A172 (cell line): ENCODE measurements at regions not wholly inside any gene's neighbourhood (a gene's known extent, or its start where the extent isn't known, plus 50 kb on each side); places are given as distances from the start of the nearest gene placed in this dataset.

Experiments used
- DNase-seq: peaks from one replicate; pipeline ENCODE4 v3.0.0-alpha.2; 2015; ENCODE audit warnings: low spot score

- no peak for DNase-seq
Measured at GRCh38 chr16:50880926-50881325, 139.0 kb downstream of the CYLD start.

- DNase-seq: no peak
Measured at GRCh38 chr16:50879873-50880695, 138.2 kb downstream of the CYLD start.

DNA sequence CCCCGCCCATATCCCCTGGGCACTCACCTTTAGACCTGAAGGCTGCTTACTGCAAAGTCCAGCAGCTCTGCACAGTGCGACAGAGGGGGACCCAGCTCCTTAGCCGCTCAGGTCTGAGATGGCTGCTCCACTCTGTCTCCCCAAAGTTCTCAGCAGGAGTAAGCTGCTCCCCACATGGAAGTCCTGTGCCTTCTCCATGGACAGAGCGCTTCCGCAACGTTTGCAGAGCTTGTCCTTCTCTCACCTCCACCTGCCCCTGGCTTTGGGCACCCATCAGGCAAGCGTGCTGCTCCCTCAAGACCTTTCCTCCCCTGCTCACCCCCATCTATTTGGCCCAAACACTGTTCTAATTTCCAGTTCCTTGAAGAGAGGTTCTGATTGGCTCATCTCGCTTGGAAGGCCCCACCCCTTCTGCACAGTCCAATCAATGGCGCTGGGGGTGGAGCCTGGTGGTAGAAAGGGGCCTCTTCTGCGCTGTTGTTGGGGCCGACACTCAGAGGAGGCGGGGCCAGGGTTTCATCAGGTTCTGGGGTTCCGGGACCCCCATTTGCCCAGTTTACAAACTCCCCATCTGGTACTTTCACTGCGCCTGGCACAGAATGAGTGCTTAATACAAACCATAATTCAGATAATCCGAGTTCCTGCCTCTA lies 137.2 kb downstream of the CYLD start:
- DNase-seq: no peak

DNA sequence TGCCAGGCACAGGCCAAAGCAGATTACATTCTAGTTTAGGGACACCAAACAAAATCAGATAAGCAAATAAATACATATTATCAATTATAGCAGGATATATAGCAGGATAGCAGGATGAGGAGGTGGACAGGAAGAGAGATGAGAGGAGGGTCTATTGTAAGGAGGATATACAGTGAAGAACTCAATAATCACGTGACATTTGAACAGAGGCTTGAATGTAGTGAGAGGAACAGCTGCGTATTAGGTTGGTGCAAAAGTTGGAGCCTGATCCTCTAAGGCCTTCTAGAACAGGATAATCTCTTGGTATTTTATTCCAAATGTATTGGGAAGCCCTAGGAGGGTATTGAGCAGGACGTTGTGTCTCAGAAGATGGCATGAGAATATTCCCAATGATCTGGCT lies 136.7 kb downstream of the CYLD start:
- no peak for DNase-seq

DNA sequence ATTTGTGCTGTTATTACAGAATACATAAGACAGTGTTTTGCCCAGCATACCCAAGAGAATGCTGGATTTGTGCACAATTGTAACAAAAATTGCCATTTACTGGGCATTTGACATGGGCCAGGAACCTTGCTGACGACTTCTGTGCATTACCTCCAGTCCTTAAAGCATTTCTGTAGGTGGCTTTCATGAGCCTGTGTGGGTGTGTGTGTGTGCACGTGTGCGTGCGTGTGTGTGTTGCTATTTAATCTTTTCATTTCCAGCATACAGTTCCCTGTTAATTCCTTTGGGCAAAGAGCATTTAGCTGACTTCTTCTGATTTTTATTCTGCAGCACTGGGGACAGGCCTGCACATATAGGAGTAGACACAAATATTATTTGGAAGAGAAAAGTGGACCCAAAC lies 134.4 kb downstream of the CYLD start:
- no peak for DNase-seq

DNA sequence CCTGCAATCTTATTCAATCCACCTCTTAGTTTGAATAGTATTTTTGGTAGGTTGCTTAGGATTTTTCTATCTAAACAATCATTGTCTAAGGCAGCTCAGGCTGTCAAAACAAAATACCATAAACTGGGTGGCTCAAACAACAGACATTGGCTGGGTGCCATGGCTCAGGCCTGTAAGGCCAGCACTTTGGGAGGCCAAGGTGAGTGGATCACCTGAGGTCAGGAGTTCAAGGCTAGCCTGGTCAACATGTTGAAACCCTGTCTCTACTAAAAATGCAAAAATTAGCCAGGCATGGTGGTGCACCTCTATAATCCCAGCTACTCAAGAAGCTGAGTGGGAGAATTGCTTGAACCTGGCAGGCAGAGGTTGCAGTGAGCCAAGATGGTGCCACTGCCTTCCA lies 126.7 kb downstream of the CYLD start:
- DNase-seq: no peak

DNA sequence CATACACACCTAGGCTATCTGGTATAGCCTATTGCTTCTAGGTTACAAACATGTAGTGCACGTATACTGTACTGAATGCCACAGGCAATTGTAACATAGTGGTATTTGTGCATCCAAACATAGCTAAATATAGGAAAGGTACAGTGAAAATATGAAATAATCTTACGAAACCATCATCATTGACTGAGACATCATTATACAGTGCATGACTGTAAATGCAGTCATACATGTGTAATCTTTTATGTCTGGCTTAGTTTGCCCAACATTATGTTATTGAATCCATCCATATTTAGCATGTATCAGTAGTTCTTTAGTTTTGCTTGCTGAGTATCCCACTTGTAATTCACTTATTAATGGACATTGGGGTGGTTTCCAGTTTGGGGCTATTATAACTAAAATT lies 124.9 kb downstream of the CYLD start:
- no peak for DNase-seq

GRCh38 chr16:50864386-50864785 lies 122.5 kb downstream of the CYLD start:
- DNase-seq: no peak

DNA sequence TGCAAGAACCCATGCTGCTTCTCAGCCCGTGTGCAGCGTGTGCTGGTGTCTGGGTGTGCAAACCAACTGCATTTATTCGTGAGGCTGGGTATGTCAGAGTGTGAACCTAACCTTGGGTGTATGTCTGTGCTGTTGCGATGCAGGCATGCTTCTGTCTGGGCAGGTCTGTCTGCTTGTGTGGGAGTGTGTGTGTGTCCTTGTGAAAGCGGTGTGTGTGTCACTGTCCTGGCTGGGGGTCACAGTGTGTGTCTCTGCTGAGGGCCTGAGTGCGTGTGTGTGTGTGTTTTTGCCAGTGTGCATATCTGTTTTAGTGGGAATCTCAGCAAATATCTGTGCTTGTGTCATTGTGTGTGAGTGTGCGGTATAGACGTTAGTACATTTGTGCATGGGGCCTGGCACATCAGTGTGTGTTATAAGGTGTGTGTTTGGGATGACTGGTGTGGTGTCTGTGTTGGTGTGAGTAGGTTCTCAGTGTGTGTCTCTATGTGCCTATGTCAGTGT lies 121.8 kb downstream of the CYLD start:
- DNase-seq: no peak

DNA sequence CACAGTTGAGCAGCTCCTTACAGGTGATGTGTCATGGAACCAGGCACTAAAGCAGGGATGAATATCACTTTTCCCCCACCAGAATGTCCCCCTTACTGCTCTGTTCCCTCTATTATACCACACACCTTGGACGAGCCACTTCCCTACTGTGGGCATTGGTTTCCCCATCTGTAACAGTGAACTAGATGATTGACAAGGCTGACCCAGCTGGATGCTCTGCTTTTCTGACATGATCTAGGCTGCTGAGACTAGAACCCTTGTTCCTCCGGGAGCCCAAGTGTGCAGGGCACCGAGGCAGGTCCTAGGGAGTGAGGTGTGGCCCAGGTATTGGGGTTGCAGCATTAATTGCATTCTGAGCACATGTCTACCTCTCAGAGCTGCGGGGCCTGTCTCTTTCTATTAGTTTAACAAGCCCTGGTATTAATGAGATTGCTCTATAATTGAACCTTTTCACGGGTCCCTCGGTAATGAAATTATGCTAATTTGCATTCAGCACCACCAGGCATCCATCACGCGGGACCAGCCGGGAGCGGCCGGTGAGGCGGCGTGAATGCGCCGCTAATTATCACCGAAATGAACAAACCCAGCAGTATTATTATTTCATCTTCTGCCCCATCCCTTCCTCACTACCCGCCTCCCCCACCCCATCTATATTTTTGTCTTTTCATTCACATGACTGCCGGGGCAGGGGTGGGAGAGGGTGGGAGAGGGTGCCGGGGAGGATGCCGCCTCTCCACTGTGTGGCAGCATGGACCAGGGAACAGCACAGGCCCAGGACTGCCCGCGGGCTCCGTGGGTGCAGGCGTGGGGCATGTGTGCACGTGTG lies 121.1 kb downstream of the CYLD start:
- DNase-seq: no peak

DNA sequence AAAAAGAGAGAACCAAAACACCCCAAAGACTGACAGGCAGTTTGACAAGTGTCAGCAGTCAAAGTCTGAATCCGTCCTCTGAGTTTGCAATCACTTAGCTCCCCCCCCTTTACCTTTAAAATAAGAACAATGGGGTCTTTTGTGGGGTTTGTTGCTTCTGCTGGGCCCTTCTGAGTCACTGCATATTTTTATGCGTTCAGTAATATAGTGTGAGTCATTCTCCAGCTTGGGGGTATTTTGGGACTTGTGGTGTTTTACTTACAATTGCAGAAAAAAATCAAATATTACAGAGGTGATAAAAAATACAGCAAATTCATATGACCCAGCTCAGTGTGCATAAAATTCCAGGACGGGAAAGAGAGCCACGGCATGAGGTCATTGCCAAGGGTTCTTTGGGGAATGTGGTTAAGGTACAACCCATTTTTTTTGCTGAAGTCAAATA lies 120.1 kb downstream of the CYLD start:
- DNase-seq: peak; percentile 84

- DNase-seq: no peak
Measured at GRCh38 chr16:50861451-50861850, 119.6 kb downstream of the CYLD start.

DNA sequence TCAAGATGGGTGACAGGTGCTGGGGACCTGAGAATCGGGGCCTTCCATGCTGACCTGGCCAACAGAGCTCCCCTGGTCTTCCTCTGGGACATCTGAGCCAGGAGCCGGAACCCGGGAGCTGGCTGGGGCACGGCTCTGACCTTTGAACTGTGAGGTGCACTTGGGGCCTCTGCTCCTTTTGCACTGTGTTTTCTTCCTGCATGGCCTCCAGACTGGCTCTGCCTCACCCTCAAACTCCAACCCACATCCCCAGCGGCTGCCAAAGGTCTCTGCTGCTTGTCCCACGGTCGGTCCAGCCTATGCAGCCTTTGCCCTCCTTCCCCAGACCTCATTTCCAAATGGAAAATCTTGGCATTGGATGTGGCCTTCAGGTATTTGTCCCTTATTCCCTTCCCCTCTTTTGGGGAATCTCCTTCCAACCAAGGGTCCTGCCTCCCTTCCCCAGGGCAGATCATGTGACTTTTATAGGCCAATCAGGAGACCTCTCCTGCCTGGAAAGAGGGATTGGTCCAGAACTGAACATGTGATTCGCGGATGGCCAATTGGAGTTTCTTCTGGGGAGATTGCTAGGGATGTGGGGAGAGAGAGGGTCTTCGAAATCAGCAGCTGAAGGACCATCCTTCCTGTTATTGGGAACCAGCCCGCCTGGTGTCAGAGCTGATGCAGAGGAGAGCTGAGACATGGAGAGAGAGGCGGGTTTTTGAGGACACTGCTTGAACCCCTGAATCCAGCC lies 117.9 kb downstream of the CYLD start:
- no peak for DNase-seq

DNA sequence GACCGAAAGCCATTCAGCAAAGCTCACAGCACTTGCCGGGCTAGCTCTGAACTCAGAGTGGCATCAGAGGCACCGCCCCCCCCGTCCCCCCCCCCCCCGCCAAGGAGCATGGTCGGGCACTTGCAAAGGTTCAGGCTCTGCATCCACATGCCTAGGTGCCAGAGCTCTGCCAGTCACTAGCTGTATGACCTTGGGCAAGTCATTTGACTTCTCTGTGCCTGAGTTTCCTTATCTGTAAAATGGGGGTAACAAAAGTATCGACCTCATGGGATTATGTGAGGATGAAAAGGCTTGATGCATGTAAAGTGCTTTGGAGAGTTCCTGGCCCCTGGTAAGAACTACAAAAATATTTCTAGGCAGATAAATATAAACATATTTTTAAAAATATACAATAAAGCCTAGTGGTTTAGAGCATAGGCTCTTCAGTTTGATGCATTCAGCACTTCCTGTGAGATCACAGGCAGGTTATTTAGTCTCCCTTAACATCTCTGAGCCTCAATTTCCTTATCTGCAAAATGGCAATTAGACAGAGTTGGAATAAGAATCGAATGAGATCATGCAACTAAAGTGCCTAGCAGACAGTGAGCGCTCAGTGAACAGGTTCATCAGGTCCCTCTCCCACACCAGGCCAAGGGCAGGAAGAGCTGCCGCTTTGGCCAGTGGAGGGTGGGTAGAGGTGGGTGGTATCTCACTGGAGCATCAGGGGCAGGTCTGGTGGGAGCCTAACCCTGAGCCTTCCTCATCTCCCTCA lies 117.2 kb downstream of the CYLD start:
- no peak for DNase-seq

GRCh38 chr16:50858376-50858775 lies 116.5 kb downstream of the CYLD start:
- no peak for DNase-seq

DNA sequence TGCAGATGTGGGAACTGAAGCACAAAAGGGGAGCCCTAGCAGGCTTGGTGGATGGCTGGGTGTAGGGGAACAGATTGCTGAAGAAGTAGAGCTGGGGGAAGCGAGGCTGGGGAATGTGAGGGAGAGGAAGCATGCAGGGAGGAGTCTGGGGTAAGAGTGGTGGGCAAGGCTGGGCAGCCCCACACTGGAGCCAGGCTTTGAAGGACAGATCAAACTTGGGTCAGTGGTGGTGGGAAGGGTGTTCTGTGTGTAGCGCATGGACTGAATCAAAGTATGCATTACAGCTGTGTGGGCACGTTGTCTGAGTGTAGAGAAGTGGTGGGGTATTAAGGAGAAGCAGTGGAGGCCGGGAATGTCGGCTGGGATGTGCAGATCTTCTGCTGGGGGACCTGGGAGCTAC lies 116.0 kb downstream of the CYLD start:
- DNase-seq: no peak

GRCh38 chr16:50856991-50857390 lies 115.1 kb downstream of the CYLD start:
- no peak for DNase-seq

DNA sequence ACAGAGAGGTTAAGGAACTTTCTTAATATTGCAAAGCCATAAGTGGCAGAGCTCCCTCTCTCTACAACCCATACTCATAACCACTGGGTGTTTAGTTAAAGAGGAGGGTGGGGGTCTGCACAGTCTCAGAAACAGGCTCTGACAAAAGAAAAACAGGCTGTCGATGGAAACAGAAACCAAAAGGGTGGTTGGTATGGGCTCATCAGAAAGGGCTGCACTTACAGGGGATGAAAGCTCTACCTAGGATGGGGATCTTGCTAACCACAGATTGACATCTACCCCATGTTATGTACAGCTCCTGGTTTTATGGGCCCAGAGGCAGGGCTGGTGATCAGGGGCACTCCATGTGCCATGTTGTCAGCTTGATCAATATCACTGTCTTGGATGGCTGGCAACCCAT lies 111.4 kb downstream of the CYLD start:
- DNase-seq: no peak
